AG04449 (cell line): ENCODE measurements at regions not wholly inside any gene's neighbourhood (a gene's known extent, or its start where the extent isn't known, plus 50 kb on each side); places are given as distances from the start of the nearest gene placed in this dataset.

ENCODE experiments used
- CTCF ChIA-PET: fragments of 350-600 bp; formaldehyde crosslinking; extraction: SDS; loops from one replicate; lab custom pipeline; 2021; ENCODE audit warnings: antibody characterized with exemption; lab: Yijun Ruan, JAX
- POLR2A ChIA-PET: fragments of 400-600, 350-600 bp; formaldehyde crosslinking; extraction: SDS; loops from one replicate; lab custom pipeline; 2020; ENCODE audit warnings: antibody characterized with exemption, inconsistent platforms; lab: Yijun Ruan, JAX
- DNase-seq: peaks from one replicate; pipeline ENCODE4 v3.0.0-alpha.2; 2010; ENCODE audit warnings: low read depth, low spot score
- H3K4me3 ChIP-seq: 2 replicates; pipeline ENCODE4 v1.5.1; 2011; ENCODE audit warnings: low read depth, mild to moderate bottlenecking, control low read depth, low read length
- CTCF ChIP-seq: IDR thresholded peaks from one replicate; pipeline ENCODE4 v1.5.1; 2011; ENCODE audit warnings: mild to moderate bottlenecking, moderate library complexity, low read length, control low read depth, inconsistent platforms; ENCODE audit not compliant: insufficient read depth; ENCODE audit errors: missing control alignments

- ChIA-PET CTCF (interaction anchor here (1.3 kb wide), 1 partner anchor 24 kb away, joined by 3 read pairs; no protein-coding TSS in a partner anchor), POLR2A (no interaction called here)
- DNase-seq: no peak
- H3K4me3 ChIP-seq: no peak overlapping the region
- no peak for TF ChIP-seq CTCF
Observed at GRCh38 chr3:14282706-14283075, 104.1 kb downstream of the LSM3 start.

GRCh38 chr3:14283092-14283812, 104.6 kb downstream of the LSM3 start:
- ChIA-PET POLR2A (no interaction called here), CTCF (interaction anchor here (1.3 kb wide), 1 partner anchor 24 kb away, joined by 3 read pairs; no protein-coding TSS in a partner anchor)

GRCh38 chr3:14283813-14284438, 105.3 kb downstream of the LSM3 start:
- CTCF ChIA-PET: interaction anchor here (1.3 kb wide), 1 partner anchor 25 kb away, joined by 3 read pairs; no protein-coding TSS in a partner anchor

More at GRCh38 chr3:14283092-14283812, 104.6 kb downstream of the LSM3 start:
- DNase-seq: no peak
- no peak for TF ChIP-seq CTCF
- no peak overlapping the region for H3K4me3 ChIP-seq

GRCh38 chr3:14284694-14285547, 106.3 kb downstream of the LSM3 start:
- CTCF ChIA-PET: no interaction called here
- H3K4me3 ChIP-seq: no peak overlapping the region
- DNase-seq: no peak
- no peak for TF ChIP-seq CTCF
- POLR2A ChIA-PET: no interaction called here

More at GRCh38 chr3:14283813-14284438, 105.3 kb downstream of the LSM3 start:
- POLR2A ChIA-PET: no interaction called here
- no peak for TF ChIP-seq CTCF
- H3K4me3 ChIP-seq: no peak overlapping the region
- DNase-seq: no peak

GRCh38 chr3:14285548-14285925, 106.9 kb downstream of the LSM3 start:
- H3K4me3 ChIP-seq: no peak overlapping the region
- no peak for DNase-seq
- ChIA-PET POLR2A (no interaction called here), CTCF (interaction anchor here (0.9 kb wide), 1 partner anchor 82 kb away, joined by 3 read pairs; no protein-coding TSS in a partner anchor)
- no peak for TF ChIP-seq CTCF
